WTC11 (cell line): ENCODE measurements at regions not wholly inside any gene's neighbourhood (a gene's known extent, or its start where the extent isn't known, plus 50 kb on each side); places are given as distances from the start of the nearest gene placed in this dataset.

Source experiments
- ATAC-seq: fragments of 200-7000 bp; cut with Tn5 transposase; 2 replicates; pipeline ENCODE4 v1.10.0; 2021; ENCODE audit warnings: mild to moderate bottlenecking, moderate library complexity
- CTCF ChIA-PET: fragments of 300-600 bp; sonication (Branson Sonifier 250); formaldehyde crosslinking; loops from one replicate; lab custom pipeline; 2021; ENCODE audit warnings: antibody characterized with exemption; lab: Charles Lee
- POLR2A ChIA-PET: fragments of 350-600 bp; sonication (Branson Sonifier 250); formaldehyde crosslinking; loops from one replicate; lab custom pipeline; 2021; ENCODE audit warnings: antibody characterized with exemption; lab: Charles Lee
- DNase-seq: peaks from one replicate; pipeline ENCODE4 v3.0.0; 2021; ENCODE audit warnings: low spot score
- H3K27ac Mint-ChIP-seq: 2 replicates; pipeline ENCODE4 v1.8.0; 2021; ENCODE audit warnings: mixed read lengths
- H3K27me3 Mint-ChIP-seq: 2 replicates; pipeline ENCODE4 v1.8.0; 2021; ENCODE audit warnings: low read depth, mild to moderate bottlenecking, moderate library complexity, mixed read lengths
- H3K36me3 Mint-ChIP-seq: 2 replicates; pipeline ENCODE4 v1.8.0; 2021; ENCODE audit warnings: mixed read lengths
- H3K4me1 Mint-ChIP-seq: 2 replicates; pipeline ENCODE4 v1.8.0; 2022; ENCODE audit warnings: mixed read lengths
- H3K4me3 Mint-ChIP-seq: 2 replicates; pipeline ENCODE4 v1.8.0; 2021; ENCODE audit warnings: mild to moderate bottlenecking, moderate library complexity, mixed read lengths
- H3K9me3 Mint-ChIP-seq: 2 replicates; pipeline ENCODE4 v1.8.0; 2021; ENCODE audit warnings: mixed read lengths
- ATF1 ChIP-seq: sonication (generic); formaldehyde crosslinking; IDR thresholded peaks from 2 replicates; pipeline ENCODE4 v1.8.1; 2023; ENCODE audit warnings: mild to moderate bottlenecking, moderate library complexity, missing genetic modification reagents
- ELF4 ChIP-seq: sonication (generic); formaldehyde crosslinking; IDR thresholded peaks from 2 replicates; pipeline ENCODE4 v1.8.1; 2022; ENCODE audit warnings: low read depth, mild to moderate bottlenecking, moderate library complexity, missing genetic modification reagents
- EMX1 ChIP-seq: fragments of 250-450 bp; sonication (Bioruptor Pico); IDR thresholded peaks from 2 replicates; pipeline ENCODE4 v1.8.0; 2021; ENCODE audit warnings: mild to moderate bottlenecking
- FOXP4 ChIP-seq: sonication (generic); formaldehyde crosslinking; IDR thresholded peaks from 2 replicates; pipeline ENCODE4 v1.8.0; 2022; ENCODE audit warnings: mild to moderate bottlenecking, missing genetic modification reagents
- MYBL2 ChIP-seq: sonication (generic); formaldehyde crosslinking; IDR thresholded peaks from 2 replicates; pipeline ENCODE4 v1.8.1; 2023; ENCODE audit warnings: mild to moderate bottlenecking, moderate library complexity, missing genetic modification reagents
- NR3C1 ChIP-seq: sonication (generic); formaldehyde crosslinking; conservative IDR thresholded peaks from 2 replicates; pipeline ENCODE4 v1.8.1; 2023; ENCODE audit warnings: low read depth, mild to moderate bottlenecking, missing genetic modification reagents
- PREB ChIP-seq: sonication (generic); formaldehyde crosslinking; IDR thresholded peaks from 2 replicates; pipeline ENCODE4 v1.8.1; 2022; ENCODE audit warnings: mild to moderate bottlenecking, missing genetic modification reagents, moderate library complexity, borderline replicate concordance
- SOX15 ChIP-seq: fragments of 250-450 bp; sonication (Bioruptor Pico); IDR thresholded peaks from 2 replicates; pipeline ENCODE4 v1.9.0; 2021; ENCODE audit warnings: mild to moderate bottlenecking
- USF2 ChIP-seq: sonication (generic); formaldehyde crosslinking; IDR thresholded peaks from 2 replicates; pipeline ENCODE4 v1.8.1; 2023; ENCODE audit warnings: mild to moderate bottlenecking, missing genetic modification reagents, moderate library complexity
- ZBTB43 ChIP-seq: sonication (generic); formaldehyde crosslinking; IDR thresholded peaks from 2 replicates; pipeline ENCODE4 v1.8.1; 2023; ENCODE audit warnings: mild to moderate bottlenecking, missing genetic modification reagents
- ZNF512 ChIP-seq: sonication (generic); formaldehyde crosslinking; IDR thresholded peaks from 2 replicates; pipeline ENCODE4 v1.8.1; 2022; ENCODE audit warnings: missing genetic modification reagents, borderline replicate concordance
- ZNF532 ChIP-seq: fragments of 250-450 bp; sonication (Bioruptor Pico); IDR thresholded peaks from 2 replicates; pipeline ENCODE4 v1.9.0; 2021; ENCODE audit warnings: mild to moderate bottlenecking, borderline replicate concordance

- ChIA-PET CTCF (interaction anchor here (0.6 to 0.7 kb wide), 2 partner anchors 15 to 28 kb away, joined by 3 read pairs; no protein-coding TSS in a partner anchor), POLR2A (no interaction called here)
- TF ChIP-seq ELF4 (CRISPR knock-in tag) (no peak), ATF1 (no peak), FOXP4 (CRISPR knock-in tag) (no peak), PREB (CRISPR knock-in tag) (no peak), NR3C1 (CRISPR knock-in tag) (no peak), ZNF512 (CRISPR knock-in tag) (no peak)
- no peak for DNase-seq
- H3K9me3 Mint-ChIP-seq, result no peaks in the 10 kb centered on the region
- H3K4me1 Mint-ChIP-seq, result peaks cover 10% of the 10 kb centered on the region
- H3K36me3 Mint-ChIP-seq, result no peaks in the 10 kb centered on the region
- H3K27ac Mint-ChIP-seq, result no peak overlapping the region
- no peak for ATAC-seq
- no peaks in the 10 kb centered on the region for H3K27me3 Mint-ChIP-seq
- no peak overlapping the region for H3K4me3 Mint-ChIP-seq
Measured at GRCh38 chr9:29063031-29063430, 1489.8 kb upstream of the C9orf72 start.

GRCh38 chr9:29066141-29066640, 1492.9 kb upstream of the C9orf72 start:
- no peaks in the 10 kb centered on the region for H3K9me3 Mint-ChIP-seq
- no peaks in the 10 kb centered on the region for H3K36me3 Mint-ChIP-seq
- H3K27me3 Mint-ChIP-seq, result no peaks in the 10 kb centered on the region
- H3K27ac Mint-ChIP-seq, result no peak overlapping the region
- DNase-seq (no peak), ATAC-seq (no peak)
- no peak for TF ChIP-seq USF2 (CRISPR knock-in tag)
- no peak for TF ChIP-seq FOXP4 (CRISPR knock-in tag)
- TF ChIP-seq SOX15, result no peak
- TF ChIP-seq ZBTB43 (CRISPR knock-in tag), result no peak
- TF ChIP-seq MYBL2 (CRISPR knock-in tag), result no peak
- TF ChIP-seq EMX1 (CRISPR knock-in tag), result no peak
- TF ChIP-seq ZNF532 (CRISPR knock-in tag), result no peak
- H3K4me1 Mint-ChIP-seq, result peaks cover 9% of the 10 kb centered on the region
- ChIA-PET POLR2A (no interaction called here), CTCF (no interaction called here)
- H3K4me3 Mint-ChIP-seq, result no peak overlapping the region
